ENCODE measurements at regions not wholly inside any gene's neighbourhood (a gene's known extent, or its start where the extent isn't known, plus 50 kb on each side); places are given as distances from the start of the nearest gene placed in this dataset.

- Histone ChIP-seq H3K27ac (ENCODE audit: low read depth in 2 of 2, low read length in 1 of 2) (no peak overlapping the region), H3K36me3 (ENCODE audit: control insufficient read depth in 2 of 2, insufficient read depth in 2 of 2, low read length in 1 of 2) (no peaks in the 10 kb centered on the region), H3K4me1 (ENCODE audit: control insufficient read depth in 2 of 2, insufficient read depth in 2 of 2, low read length in 1 of 2) (no peaks in the 10 kb centered on the region), H3K9me3 (ENCODE audit: control insufficient read depth in 2 of 2, insufficient read depth in 1 of 2, low read depth in 1 of 2, low read length in 1 of 2) (no peaks in the 10 kb centered on the region), H3K4me3 (ENCODE audit: low read depth in 1 of 2, low read length in 2 of 2) (no peak overlapping the region), H3K27me3 (ENCODE audit: control insufficient read depth in 1 of 2, insufficient read depth in 2 of 2, low read length in 2 of 2) (no peaks in the 10 kb centered on the region)
- WGBS, 2 donors: 94 to 98% methylated on average over 2 of the region's 2 CpGs
Measured at GRCh38 chr1:222936042-222936441, 121.2 kb downstream of the DISP1 start.

- 89% methylated on average over 1 of the region's 1 CpG for WGBS, 2 donors
- Histone ChIP-seq H3K27ac (ENCODE audit: low read depth in 2 of 2, low read length in 1 of 2) (no peak overlapping the region), H3K36me3 (ENCODE audit: control insufficient read depth in 2 of 2, insufficient read depth in 2 of 2, low read length in 1 of 2) (peaks cover 0 to 3% of the 10 kb centered on the region in 2 donors), H3K27me3 (ENCODE audit: control insufficient read depth in 1 of 2, insufficient read depth in 2 of 2, low read length in 2 of 2) (no peaks in the 10 kb centered on the region), H3K9me3 (ENCODE audit: control insufficient read depth in 2 of 2, insufficient read depth in 1 of 2, low read depth in 1 of 2, low read length in 1 of 2) (no peaks in the 10 kb centered on the region), H3K4me3 (ENCODE audit: low read depth in 1 of 2, low read length in 2 of 2) (no peak overlapping the region), H3K4me1 (ENCODE audit: control insufficient read depth in 2 of 2, insufficient read depth in 2 of 2, low read length in 1 of 2) (no peaks in the 10 kb centered on the region)
Measured at GRCh38 chr1:222938986-222939385, 124.1 kb downstream of the DISP1 start.

- no peaks in the 10 kb centered on the region for H3K4me1 ChIP-seq (ENCODE audit: control insufficient read depth in 2 of 2, insufficient read depth in 2 of 2, low read length in 1 of 2)
- WGBS, 2 donors: 84 to 87% methylated on average over 5 of the region's 5 CpGs
- no peak overlapping the region for H3K27ac ChIP-seq (ENCODE audit: low read depth in 2 of 2, low read length in 1 of 2)
- H3K36me3 ChIP-seq (ENCODE audit: control insufficient read depth in 2 of 2, insufficient read depth in 2 of 2, low read length in 1 of 2): peaks cover 0 to 3% of the 10 kb centered on the region in 2 donors
- H3K9me3 ChIP-seq (ENCODE audit: control insufficient read depth in 2 of 2, insufficient read depth in 1 of 2, low read depth in 1 of 2, low read length in 1 of 2): no peaks in the 10 kb centered on the region
- H3K27me3 ChIP-seq (ENCODE audit: control insufficient read depth in 1 of 2, insufficient read depth in 2 of 2, low read length in 2 of 2): no peaks in the 10 kb centered on the region
- no peak overlapping the region for H3K4me3 ChIP-seq (ENCODE audit: low read depth in 1 of 2, low read length in 2 of 2)
Measured at GRCh38 chr1:222940095-222940494, 125.3 kb downstream of the DISP1 start.

- no peaks in the 10 kb centered on the region for H3K4me1 ChIP-seq (ENCODE audit: control insufficient read depth in 2 of 2, insufficient read depth in 2 of 2, low read length in 1 of 2)
- WGBS, 2 donors: 82 to 84% methylated on average over 2 of the region's 2 CpGs
- no peak overlapping the region for H3K27ac ChIP-seq (ENCODE audit: low read depth in 2 of 2, low read length in 1 of 2)
- no peaks in the 10 kb centered on the region for H3K27me3 ChIP-seq (ENCODE audit: control insufficient read depth in 1 of 2, insufficient read depth in 2 of 2, low read length in 2 of 2)
- no peaks in the 10 kb centered on the region for H3K9me3 ChIP-seq (ENCODE audit: control insufficient read depth in 2 of 2, insufficient read depth in 1 of 2, low read depth in 1 of 2, low read length in 1 of 2)
- H3K4me3 ChIP-seq (ENCODE audit: low read depth in 1 of 2, low read length in 2 of 2): no peak overlapping the region
- peaks cover 0 to 3% of the 10 kb centered on the region in 2 donors for H3K36me3 ChIP-seq (ENCODE audit: control insufficient read depth in 2 of 2, insufficient read depth in 2 of 2, low read length in 1 of 2)
Measured at GRCh38 chr1:222940906-222941305, 126.1 kb downstream of the DISP1 start.

GRCh38 chr1:222941425-222941824 is 126.6 kb downstream of the DISP1 start:
- Histone ChIP-seq H3K4me3 (ENCODE audit: low read depth in 1 of 2, low read length in 2 of 2) (no peak overlapping the region), H3K9me3 (ENCODE audit: control insufficient read depth in 2 of 2, insufficient read depth in 1 of 2, low read depth in 1 of 2, low read length in 1 of 2) (no peaks in the 10 kb centered on the region), H3K36me3 (ENCODE audit: control insufficient read depth in 2 of 2, insufficient read depth in 2 of 2, low read length in 1 of 2) (peaks cover 0 to 3% of the 10 kb centered on the region in 2 donors), H3K4me1 (ENCODE audit: control insufficient read depth in 2 of 2, insufficient read depth in 2 of 2, low read length in 1 of 2) (no peaks in the 10 kb centered on the region), H3K27me3 (ENCODE audit: control insufficient read depth in 1 of 2, insufficient read depth in 2 of 2, low read length in 2 of 2) (no peaks in the 10 kb centered on the region), H3K27ac (ENCODE audit: low read depth in 2 of 2, low read length in 1 of 2) (no peak overlapping the region)
- 89 to 90% methylated on average over 1 of the region's 1 CpG for WGBS, 2 donors

GRCh38 chr1:222946436-222946835 is 131.6 kb downstream of the DISP1 start:
- 51 to 63% methylated on average over 1 of the region's 1 CpG for WGBS, 2 donors
- no peaks in the 10 kb centered on the region for H3K9me3 ChIP-seq (ENCODE audit: control insufficient read depth in 2 of 2, insufficient read depth in 1 of 2, low read depth in 1 of 2, low read length in 1 of 2)
- no peak overlapping the region for H3K4me3 ChIP-seq (ENCODE audit: low read depth in 1 of 2, low read length in 2 of 2)
- no peaks in the 10 kb centered on the region for H3K4me1 ChIP-seq (ENCODE audit: control insufficient read depth in 2 of 2, insufficient read depth in 2 of 2, low read length in 1 of 2)
- H3K27me3 ChIP-seq (ENCODE audit: control insufficient read depth in 1 of 2, insufficient read depth in 2 of 2, low read length in 2 of 2): no peaks in the 10 kb centered on the region
- peaks cover 0 to 3% of the 10 kb centered on the region in 2 donors for H3K36me3 ChIP-seq (ENCODE audit: control insufficient read depth in 2 of 2, insufficient read depth in 2 of 2, low read length in 1 of 2)
- no peak overlapping the region for H3K27ac ChIP-seq (ENCODE audit: low read depth in 2 of 2, low read length in 1 of 2)

GRCh38 chr1:222948079-222948478 is 133.2 kb downstream of the DISP1 start:
- Histone ChIP-seq H3K36me3 (ENCODE audit: control insufficient read depth in 2 of 2, insufficient read depth in 2 of 2, low read length in 1 of 2) (peaks cover 0 to under 1% of the 10 kb centered on the region in 2 donors), H3K4me1 (ENCODE audit: control insufficient read depth in 2 of 2, insufficient read depth in 2 of 2, low read length in 1 of 2) (no peaks in the 10 kb centered on the region), H3K9me3 (ENCODE audit: control insufficient read depth in 2 of 2, insufficient read depth in 1 of 2, low read depth in 1 of 2, low read length in 1 of 2) (no peaks in the 10 kb centered on the region), H3K4me3 (ENCODE audit: low read depth in 1 of 2, low read length in 2 of 2) (no peak overlapping the region), H3K27ac (ENCODE audit: low read depth in 2 of 2, low read length in 1 of 2) (no peak overlapping the region), H3K27me3 (ENCODE audit: control insufficient read depth in 1 of 2, insufficient read depth in 2 of 2, low read length in 2 of 2) (no peaks in the 10 kb centered on the region)
- WGBS, 2 donors: 94 to 98% methylated on average over 2 of the region's 2 CpGs

- WGBS, 2 donors: 70% methylated on average over 3 of the region's 3 CpGs
- H3K36me3 ChIP-seq (ENCODE audit: control insufficient read depth in 2 of 2, insufficient read depth in 2 of 2, low read length in 1 of 2): no peaks in the 10 kb centered on the region
Measured at GRCh38 chr1:222950892-222951291, 136.1 kb downstream of the DISP1 start.

GRCh38 chr1:222953585-222953984 is 138.7 kb downstream of the DISP1 start:
- H3K27me3 ChIP-seq (ENCODE audit: control insufficient read depth in 1 of 2, insufficient read depth in 2 of 2, low read length in 2 of 2): no peaks in the 10 kb centered on the region
- H3K27ac ChIP-seq (ENCODE audit: low read depth in 2 of 2, low read length in 1 of 2): no peak overlapping the region
- H3K9me3 ChIP-seq (ENCODE audit: control insufficient read depth in 2 of 2, insufficient read depth in 1 of 2, low read depth in 1 of 2, low read length in 1 of 2): no peaks in the 10 kb centered on the region
- 49 to 68% methylated on average over 1 of the region's 1 CpG for WGBS, 2 donors
- H3K4me1 ChIP-seq (ENCODE audit: control insufficient read depth in 2 of 2, insufficient read depth in 2 of 2, low read length in 1 of 2): no peaks in the 10 kb centered on the region
- H3K4me3 ChIP-seq (ENCODE audit: low read depth in 1 of 2, low read length in 2 of 2): no peak overlapping the region
- no peaks in the 10 kb centered on the region for H3K36me3 ChIP-seq (ENCODE audit: control insufficient read depth in 2 of 2, insufficient read depth in 2 of 2, low read length in 1 of 2)

More at GRCh38 chr1:222950892-222951291, 136.1 kb downstream of the DISP1 start:
- Histone ChIP-seq H3K4me3 (ENCODE audit: low read depth in 1 of 2, low read length in 2 of 2) (no peak overlapping the region), H3K27ac (ENCODE audit: low read depth in 2 of 2, low read length in 1 of 2) (no peak overlapping the region), H3K9me3 (ENCODE audit: control insufficient read depth in 2 of 2, insufficient read depth in 1 of 2, low read depth in 1 of 2, low read length in 1 of 2) (no peaks in the 10 kb centered on the region), H3K27me3 (ENCODE audit: control insufficient read depth in 1 of 2, insufficient read depth in 2 of 2, low read length in 2 of 2) (no peaks in the 10 kb centered on the region), H3K4me1 (ENCODE audit: control insufficient read depth in 2 of 2, insufficient read depth in 2 of 2, low read length in 1 of 2) (no peaks in the 10 kb centered on the region)

- H3K4me1 ChIP-seq (ENCODE audit: control insufficient read depth in 2 of 2, insufficient read depth in 2 of 2, low read length in 1 of 2): no peaks in the 10 kb centered on the region
- no peak overlapping the region for H3K27ac ChIP-seq (ENCODE audit: low read depth in 2 of 2, low read length in 1 of 2)
- H3K36me3 ChIP-seq (ENCODE audit: control insufficient read depth in 2 of 2, insufficient read depth in 2 of 2, low read length in 1 of 2): no peaks in the 10 kb centered on the region
- no peaks in the 10 kb centered on the region for H3K9me3 ChIP-seq (ENCODE audit: control insufficient read depth in 2 of 2, insufficient read depth in 1 of 2, low read depth in 1 of 2, low read length in 1 of 2)
- H3K27me3 ChIP-seq (ENCODE audit: control insufficient read depth in 1 of 2, insufficient read depth in 2 of 2, low read length in 2 of 2): no peaks in the 10 kb centered on the region
- WGBS, 2 donors: 82 to 92% methylated on average over 2 of the region's 2 CpGs
- no peak overlapping the region for H3K4me3 ChIP-seq (ENCODE audit: low read depth in 1 of 2, low read length in 2 of 2)
Measured at GRCh38 chr1:222955964-222956363, 141.1 kb downstream of the DISP1 start.

Measured in esophagus (tissue), 2 donors.